ENCODE measurements at regions not wholly inside any gene's neighbourhood (a gene's known extent, or its start where the extent isn't known, plus 50 kb on each side); places are given as distances from the start of the nearest gene placed in this dataset.
A peak's percentile ranks its signal among the peaks of the same experiment; 100 is the strongest.
"Not testable (repeated sequence)": the region's sequence is repeated elsewhere in the genome, so short reads cannot be mapped to it uniquely, and the experiment has no call there.

- H2AFZ ChIP-seq (ENCODE audit: low read depth, low read length); H3K36me3 ChIP-seq (ENCODE audit: insufficient read depth, low read length); H3K4me1 ChIP-seq (ENCODE audit: insufficient read depth, low read length); H3K27me3 Mint-ChIP-seq (ENCODE audit: low read depth, unreplicated experiment); H3K9ac ChIP-seq (ENCODE audit: low read length); H3K4me3 ChIP-seq (ENCODE audit: insufficient read depth, low read depth, low read length); H3K9me3 ChIP-seq (ENCODE audit: insufficient read depth, low read depth, low read length); H3K79me2 ChIP-seq (ENCODE audit: insufficient read depth, low read length); H3K4me3 Mint-ChIP-seq (ENCODE audit: unreplicated experiment); H4K20me1 ChIP-seq (ENCODE audit: insufficient read depth, low read length); H3K27ac ChIP-seq (ENCODE audit: low read depth, low read length); H3K36me3 Mint-ChIP-seq (ENCODE audit: low read depth, unreplicated experiment); H3K4me1 Mint-ChIP-seq (ENCODE audit: low read depth, unreplicated experiment); H3K27me3 ChIP-seq (ENCODE audit: insufficient read depth, low read length); H3K9me3 Mint-ChIP-seq (ENCODE audit: unreplicated experiment): not testable (repeated sequence)
- peak; percentile 89 for TF ChIP-seq CTCF (IDR thresholded peaks at IDR 0.05; ENCODE audit: insufficient read depth, low read depth, low read length)
- H3K4me2 ChIP-seq (ENCODE audit: low read length) = peak overlapping the region; percentile 41
- H3K27ac Mint-ChIP-seq (ENCODE audit: unreplicated experiment) = peak overlapping the region; percentile 34
- FAIRE-seq = peak; percentile 67
- DNase-seq (ENCODE audit: low read depth) = peak; percentile 7
These were observed 103.1 kb upstream of the TERB2 start for GRCh38 chr15:44853304-44853950.

GRCh38 chr15:44854696-44855095, 101.8 kb upstream of the TERB2 start:
- not testable (repeated sequence) for H3K4me3 Mint-ChIP-seq (ENCODE audit: unreplicated experiment); H4K20me1 ChIP-seq (ENCODE audit: insufficient read depth, low read length); H3K27me3 Mint-ChIP-seq (ENCODE audit: low read depth, unreplicated experiment); H3K27me3 ChIP-seq (ENCODE audit: insufficient read depth, low read length); H3K36me3 ChIP-seq (ENCODE audit: insufficient read depth, low read length); H3K9me3 ChIP-seq (ENCODE audit: insufficient read depth, low read depth, low read length); H2AFZ ChIP-seq (ENCODE audit: low read depth, low read length); H3K4me2 ChIP-seq (ENCODE audit: low read length); H3K4me1 ChIP-seq (ENCODE audit: insufficient read depth, low read length); H3K4me1 Mint-ChIP-seq (ENCODE audit: low read depth, unreplicated experiment); H3K79me2 ChIP-seq (ENCODE audit: insufficient read depth, low read length); H3K4me3 ChIP-seq (ENCODE audit: insufficient read depth, low read depth, low read length); H3K27ac ChIP-seq (ENCODE audit: low read depth, low read length); H3K27ac Mint-ChIP-seq (ENCODE audit: unreplicated experiment); H3K9ac ChIP-seq (ENCODE audit: low read length); H3K36me3 Mint-ChIP-seq (ENCODE audit: low read depth, unreplicated experiment); DNase-seq (ENCODE audit: low read depth); H3K9me3 Mint-ChIP-seq (ENCODE audit: unreplicated experiment); FAIRE-seq

GRCh38 chr15:44856284-44856683, 100.2 kb upstream of the TERB2 start:
- not testable (repeated sequence) for H3K27me3 ChIP-seq (ENCODE audit: insufficient read depth, low read length); H3K36me3 ChIP-seq (ENCODE audit: insufficient read depth, low read length); H3K9me3 ChIP-seq (ENCODE audit: insufficient read depth, low read depth, low read length); H3K36me3 Mint-ChIP-seq (ENCODE audit: low read depth, unreplicated experiment); H3K79me2 ChIP-seq (ENCODE audit: insufficient read depth, low read length); H2AFZ ChIP-seq (ENCODE audit: low read depth, low read length); H3K27ac ChIP-seq (ENCODE audit: low read depth, low read length); H3K4me3 ChIP-seq (ENCODE audit: insufficient read depth, low read depth, low read length); H3K9ac ChIP-seq (ENCODE audit: low read length); H3K4me1 Mint-ChIP-seq (ENCODE audit: low read depth, unreplicated experiment); H3K9me3 Mint-ChIP-seq (ENCODE audit: unreplicated experiment); H3K27ac Mint-ChIP-seq (ENCODE audit: unreplicated experiment); DNase-seq (ENCODE audit: low read depth); H3K4me2 ChIP-seq (ENCODE audit: low read length); FAIRE-seq; H4K20me1 ChIP-seq (ENCODE audit: insufficient read depth, low read length); H3K4me1 ChIP-seq (ENCODE audit: insufficient read depth, low read length); H3K4me3 Mint-ChIP-seq (ENCODE audit: unreplicated experiment)
- peaks cover 18% of the 10 kb centered on the region for H3K27me3 Mint-ChIP-seq (ENCODE audit: low read depth, unreplicated experiment)

- not testable (repeated sequence) for H3K4me3 ChIP-seq (ENCODE audit: insufficient read depth, low read depth, low read length); DNase-seq (ENCODE audit: low read depth); H3K9me3 ChIP-seq (ENCODE audit: insufficient read depth, low read depth, low read length); H3K9ac ChIP-seq (ENCODE audit: low read length); H3K4me2 ChIP-seq (ENCODE audit: low read length); FAIRE-seq; H3K4me1 ChIP-seq (ENCODE audit: insufficient read depth, low read length); H3K27me3 ChIP-seq (ENCODE audit: insufficient read depth, low read length); H3K4me1 Mint-ChIP-seq (ENCODE audit: low read depth, unreplicated experiment); H3K4me3 Mint-ChIP-seq (ENCODE audit: unreplicated experiment); H3K36me3 ChIP-seq (ENCODE audit: insufficient read depth, low read length); H3K9me3 Mint-ChIP-seq (ENCODE audit: unreplicated experiment); H3K27ac ChIP-seq (ENCODE audit: low read depth, low read length); H2AFZ ChIP-seq (ENCODE audit: low read depth, low read length); H3K27ac Mint-ChIP-seq (ENCODE audit: unreplicated experiment); H3K36me3 Mint-ChIP-seq (ENCODE audit: low read depth, unreplicated experiment); H4K20me1 ChIP-seq (ENCODE audit: insufficient read depth, low read length); H3K79me2 ChIP-seq (ENCODE audit: insufficient read depth, low read length)
- H3K27me3 Mint-ChIP-seq (ENCODE audit: low read depth, unreplicated experiment) = peaks cover 14% of the 10 kb centered on the region
These were observed 99.2 kb upstream of the TERB2 start for GRCh38 chr15:44857164-44857710.

GRCh38 chr15:44859088-44859487, 97.4 kb upstream of the TERB2 start:
- H3K79me2 ChIP-seq (ENCODE audit: insufficient read depth, low read length); H3K27ac ChIP-seq (ENCODE audit: low read depth, low read length); H3K27ac Mint-ChIP-seq (ENCODE audit: unreplicated experiment); H3K4me3 ChIP-seq (ENCODE audit: insufficient read depth, low read depth, low read length); H3K4me3 Mint-ChIP-seq (ENCODE audit: unreplicated experiment); H3K9ac ChIP-seq (ENCODE audit: low read length); H3K36me3 ChIP-seq (ENCODE audit: insufficient read depth, low read length); H4K20me1 ChIP-seq (ENCODE audit: insufficient read depth, low read length); H3K36me3 Mint-ChIP-seq (ENCODE audit: low read depth, unreplicated experiment); DNase-seq (ENCODE audit: low read depth); H3K27me3 ChIP-seq (ENCODE audit: insufficient read depth, low read length); FAIRE-seq; H3K4me1 ChIP-seq (ENCODE audit: insufficient read depth, low read length); H2AFZ ChIP-seq (ENCODE audit: low read depth, low read length); H3K4me2 ChIP-seq (ENCODE audit: low read length); H3K9me3 ChIP-seq (ENCODE audit: insufficient read depth, low read depth, low read length); H3K4me1 Mint-ChIP-seq (ENCODE audit: low read depth, unreplicated experiment): not testable (repeated sequence)
- Mint-ChIP-seq H3K27me3 (ENCODE audit: low read depth, unreplicated experiment) (peaks cover 14% of the 10 kb centered on the region), H3K9me3 (ENCODE audit: unreplicated experiment) (peaks cover 12% of the 10 kb centered on the region)
